Esophagus squamous epithelium (tissue), 4 donors: ENCODE measurements at regions not wholly inside any gene's neighbourhood (a gene's known extent, or its start where the extent isn't known, plus 50 kb on each side); places are given as distances from the start of the nearest gene placed in this dataset.

Experiments
- POLR2A ChIP-seq, 4 donors: fragments of 450-650 bp; IDR thresholded peaks; one replicate each; pipeline ENCODE4 v1.6.1; 2017; ENCODE audit warnings: antibody characterized with exemption in 4 of 4, mild to moderate bottlenecking in 4 of 4, moderate library complexity in 3 of 4
- TF ChIP-seq, protein P1 (sequence below), 6 experiments: fragments of 450-650 bp in 4 of 6; fragments of 200-600 bp in 2 of 6; sonication (generic) in 2 of 6; IDR thresholded peaks; one replicate each; pipeline ENCODE4 v1.5.1; 2016 to 2019; ENCODE audit warnings: antibody characterized with exemption in 6 of 6, mild to moderate bottlenecking in 4 of 6, moderate library complexity in 4 of 6

DNA sequence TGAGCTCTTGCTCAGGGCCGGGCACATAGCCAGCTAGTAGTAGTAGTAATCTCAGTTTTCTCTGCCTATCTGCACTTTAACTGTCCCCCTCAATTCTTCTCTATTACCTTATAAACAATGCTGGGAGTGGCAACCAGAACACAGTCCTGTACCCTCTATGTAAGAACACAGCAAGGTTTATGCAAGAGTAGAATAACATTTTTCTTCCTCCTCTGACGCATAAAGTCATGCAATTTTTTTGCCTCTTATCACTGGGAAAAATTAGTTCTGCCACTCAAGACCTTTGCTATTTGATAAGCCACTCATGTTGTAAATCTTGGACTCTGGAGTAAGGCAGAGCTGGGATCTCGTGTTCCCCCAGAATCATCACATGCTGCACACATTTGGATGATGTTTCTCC is 200.7 kb upstream of the SOX11 start:
- no peak for TF ChIP-seq POLR2A (IDR thresholded peaks at IDR 0.05)
- TF ChIP-seq, protein P1, sequence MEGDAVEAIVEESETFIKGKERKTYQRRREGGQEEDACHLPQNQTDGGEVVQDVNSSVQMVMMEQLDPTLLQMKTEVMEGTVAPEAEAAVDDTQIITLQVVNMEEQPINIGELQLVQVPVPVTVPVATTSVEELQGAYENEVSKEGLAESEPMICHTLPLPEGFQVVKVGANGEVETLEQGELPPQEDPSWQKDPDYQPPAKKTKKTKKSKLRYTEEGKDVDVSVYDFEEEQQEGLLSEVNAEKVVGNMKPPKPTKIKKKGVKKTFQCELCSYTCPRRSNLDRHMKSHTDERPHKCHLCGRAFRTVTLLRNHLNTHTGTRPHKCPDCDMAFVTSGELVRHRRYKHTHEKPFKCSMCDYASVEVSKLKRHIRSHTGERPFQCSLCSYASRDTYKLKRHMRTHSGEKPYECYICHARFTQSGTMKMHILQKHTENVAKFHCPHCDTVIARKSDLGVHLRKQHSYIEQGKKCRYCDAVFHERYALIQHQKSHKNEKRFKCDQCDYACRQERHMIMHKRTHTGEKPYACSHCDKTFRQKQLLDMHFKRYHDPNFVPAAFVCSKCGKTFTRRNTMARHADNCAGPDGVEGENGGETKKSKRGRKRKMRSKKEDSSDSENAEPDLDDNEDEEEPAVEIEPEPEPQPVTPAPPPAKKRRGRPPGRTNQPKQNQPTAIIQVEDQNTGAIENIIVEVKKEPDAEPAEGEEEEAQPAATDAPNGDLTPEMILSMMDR (IDR thresholded peaks at IDR 0.05): no peak
